ENCODE measurements at regions not wholly inside any gene's neighbourhood (a gene's known extent, or its start where the extent isn't known, plus 50 kb on each side); places are given as distances from the start of the nearest gene placed in this dataset.

DNA sequence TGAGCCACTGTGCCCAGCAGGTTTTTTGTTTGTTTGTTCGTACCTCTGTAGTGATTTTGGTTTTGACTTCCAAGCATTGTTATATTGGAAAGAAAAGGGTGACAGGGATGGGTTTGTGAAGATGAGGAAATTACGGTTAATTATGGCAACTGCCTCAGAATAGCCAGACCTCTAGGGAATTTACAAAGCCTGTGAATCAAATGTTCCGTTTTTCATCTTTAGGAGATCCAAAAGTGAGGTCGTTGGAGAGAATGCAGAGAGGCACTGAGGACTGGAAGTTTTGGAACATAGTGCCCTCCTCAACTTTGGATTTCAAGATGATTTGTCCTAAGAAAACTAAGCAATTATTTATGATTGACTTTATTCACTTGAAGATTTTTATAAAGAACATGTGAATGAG is 54.5 kb upstream of the EVL start:
- in situ Hi-C loops (cut with HindIII; ENCODE audit: extremely low pct_ligation_motif_present, low pct_unique_long_range_greater_than_20kb) = no loop called here
- no peak for FAIRE-seq
- no peaks in the 10 kb centered on the region for H3K4me1 ChIP-seq (ENCODE audit: insufficient read depth, low read length)
- H3K4me3 ChIP-seq (replicated peaks in 1 of 3; ENCODE audit: insufficient read depth in 1 of 3, low read depth in 2 of 3, low read length in 3 of 3) = no peak overlapping the region
- intact Hi-C loops (cut with micrococcal nuclease; ENCODE audit: unreplicated experiment) = loop anchor here (5.0 kb wide), 1 partner anchor 683 kb away; no protein-coding TSS in a partner anchor
- H2AFZ ChIP-seq (ENCODE audit: low read length) = no peak overlapping the region
- ChIA-PET POLR2A (no interaction called here), CTCF (ENCODE audit: low intra/inter-chr PET ratio, low total read pairs) (no interaction called here)
- no peak overlapping the region for H3K4me2 ChIP-seq (ENCODE audit: low read depth, low read length)
- H3K9me3 ChIP-seq (ENCODE audit: low read length) = no peaks in the 10 kb centered on the region
- no peaks in the 10 kb centered on the region for H4K20me1 ChIP-seq (ENCODE audit: insufficient read depth, low read length)
- H3K9ac ChIP-seq (ENCODE audit: insufficient read depth, low read depth, low read length) = no peak overlapping the region
- H3K27me3 ChIP-seq (ENCODE audit: control insufficient read depth in 1 of 2, insufficient read depth in 2 of 2, low read length in 2 of 2) = no peaks in the 10 kb centered on the region
- BruUV-seq (replicated peaks) = no TSS peak
- no peaks in the 10 kb centered on the region for H3K79me2 ChIP-seq (ENCODE audit: insufficient read depth, low read length)
- no peak for ATAC-seq
- no peak for DNase-seq (ENCODE audit: low spot score)
- no peaks in the 10 kb centered on the region for H3K36me3 ChIP-seq (replicated peaks in 1 of 2; ENCODE audit: control insufficient read depth in 1 of 2, insufficient read depth in 2 of 2, low read length in 2 of 2)
- WGBS (ENCODE audit: low lambda C conversion rate) = 90% methylated on average over 4 of the region's 4 CpGs
- no peak overlapping the region for H3K27ac ChIP-seq (ENCODE audit: extremely low read length, insufficient read depth, low read length)
- TF ChIP-seq, protein P1, sequence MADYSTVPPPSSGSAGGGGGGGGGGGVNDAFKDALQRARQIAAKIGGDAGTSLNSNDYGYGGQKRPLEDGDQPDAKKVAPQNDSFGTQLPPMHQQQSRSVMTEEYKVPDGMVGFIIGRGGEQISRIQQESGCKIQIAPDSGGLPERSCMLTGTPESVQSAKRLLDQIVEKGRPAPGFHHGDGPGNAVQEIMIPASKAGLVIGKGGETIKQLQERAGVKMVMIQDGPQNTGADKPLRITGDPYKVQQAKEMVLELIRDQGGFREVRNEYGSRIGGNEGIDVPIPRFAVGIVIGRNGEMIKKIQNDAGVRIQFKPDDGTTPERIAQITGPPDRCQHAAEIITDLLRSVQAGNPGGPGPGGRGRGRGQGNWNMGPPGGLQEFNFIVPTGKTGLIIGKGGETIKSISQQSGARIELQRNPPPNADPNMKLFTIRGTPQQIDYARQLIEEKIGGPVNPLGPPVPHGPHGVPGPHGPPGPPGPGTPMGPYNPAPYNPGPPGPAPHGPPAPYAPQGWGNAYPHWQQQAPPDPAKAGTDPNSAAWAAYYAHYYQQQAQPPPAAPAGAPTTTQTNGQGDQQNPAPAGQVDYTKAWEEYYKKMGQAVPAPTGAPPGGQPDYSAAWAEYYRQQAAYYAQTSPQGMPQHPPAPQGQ (CRISPR knock-in tag; IDR thresholded peaks at IDR 0.05; ENCODE audit: borderline replicate concordance) = no peak
- no peak for TF ChIP-seq KLF16 (CRISPR knock-in tag; IDR thresholded peaks at IDR 0.05)
- no peak for TF ChIP-seq GPN1 (CRISPR knock-in tag; IDR thresholded peaks at IDR 0.05; ENCODE audit: borderline replicate concordance)
- TF ChIP-seq, protein P2, sequence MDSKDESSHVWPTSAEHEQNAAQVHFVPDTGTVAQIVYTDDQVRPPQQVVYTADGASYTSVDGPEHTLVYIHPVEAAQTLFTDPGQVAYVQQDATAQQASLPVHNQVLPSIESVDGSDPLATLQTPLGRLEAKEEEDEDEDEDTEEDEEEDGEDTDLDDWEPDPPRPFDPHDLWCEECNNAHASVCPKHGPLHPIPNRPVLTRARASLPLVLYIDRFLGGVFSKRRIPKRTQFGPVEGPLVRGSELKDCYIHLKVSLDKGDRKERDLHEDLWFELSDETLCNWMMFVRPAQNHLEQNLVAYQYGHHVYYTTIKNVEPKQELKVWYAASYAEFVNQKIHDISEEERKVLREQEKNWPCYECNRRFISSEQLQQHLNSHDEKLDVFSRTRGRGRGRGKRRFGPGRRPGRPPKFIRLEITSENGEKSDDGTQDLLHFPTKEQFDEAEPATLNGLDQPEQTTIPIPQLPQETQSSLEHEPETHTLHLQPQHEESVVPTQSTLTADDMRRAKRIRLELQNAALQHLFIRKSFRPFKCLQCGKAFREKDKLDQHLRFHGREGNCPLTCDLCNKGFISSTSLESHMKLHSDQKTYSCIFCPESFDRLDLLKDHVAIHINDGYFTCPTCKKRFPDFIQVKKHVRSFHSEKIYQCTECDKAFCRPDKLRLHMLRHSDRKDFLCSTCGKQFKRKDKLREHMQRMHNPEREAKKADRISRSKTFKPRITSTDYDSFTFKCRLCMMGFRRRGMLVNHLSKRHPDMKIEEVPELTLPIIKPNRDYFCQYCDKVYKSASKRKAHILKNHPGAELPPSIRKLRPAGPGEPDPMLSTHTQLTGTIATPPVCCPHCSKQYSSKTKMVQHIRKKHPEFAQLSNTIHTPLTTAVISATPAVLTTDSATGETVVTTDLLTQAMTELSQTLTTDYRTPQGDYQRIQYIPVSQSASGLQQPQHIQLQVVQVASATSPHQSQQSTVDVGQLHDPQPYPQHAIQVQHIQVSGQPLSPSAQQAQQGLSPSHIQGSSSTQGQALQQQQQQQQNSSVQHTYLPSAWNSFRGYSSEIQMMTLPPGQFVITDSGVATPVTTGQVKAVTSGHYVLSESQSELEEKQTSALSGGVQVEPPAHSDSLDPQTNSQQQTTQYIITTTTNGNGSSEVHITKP (CRISPR knock-in tag; IDR thresholded peaks at IDR 0.05; ENCODE audit: low read depth) = no peak
- TF ChIP-seq, protein P3, sequence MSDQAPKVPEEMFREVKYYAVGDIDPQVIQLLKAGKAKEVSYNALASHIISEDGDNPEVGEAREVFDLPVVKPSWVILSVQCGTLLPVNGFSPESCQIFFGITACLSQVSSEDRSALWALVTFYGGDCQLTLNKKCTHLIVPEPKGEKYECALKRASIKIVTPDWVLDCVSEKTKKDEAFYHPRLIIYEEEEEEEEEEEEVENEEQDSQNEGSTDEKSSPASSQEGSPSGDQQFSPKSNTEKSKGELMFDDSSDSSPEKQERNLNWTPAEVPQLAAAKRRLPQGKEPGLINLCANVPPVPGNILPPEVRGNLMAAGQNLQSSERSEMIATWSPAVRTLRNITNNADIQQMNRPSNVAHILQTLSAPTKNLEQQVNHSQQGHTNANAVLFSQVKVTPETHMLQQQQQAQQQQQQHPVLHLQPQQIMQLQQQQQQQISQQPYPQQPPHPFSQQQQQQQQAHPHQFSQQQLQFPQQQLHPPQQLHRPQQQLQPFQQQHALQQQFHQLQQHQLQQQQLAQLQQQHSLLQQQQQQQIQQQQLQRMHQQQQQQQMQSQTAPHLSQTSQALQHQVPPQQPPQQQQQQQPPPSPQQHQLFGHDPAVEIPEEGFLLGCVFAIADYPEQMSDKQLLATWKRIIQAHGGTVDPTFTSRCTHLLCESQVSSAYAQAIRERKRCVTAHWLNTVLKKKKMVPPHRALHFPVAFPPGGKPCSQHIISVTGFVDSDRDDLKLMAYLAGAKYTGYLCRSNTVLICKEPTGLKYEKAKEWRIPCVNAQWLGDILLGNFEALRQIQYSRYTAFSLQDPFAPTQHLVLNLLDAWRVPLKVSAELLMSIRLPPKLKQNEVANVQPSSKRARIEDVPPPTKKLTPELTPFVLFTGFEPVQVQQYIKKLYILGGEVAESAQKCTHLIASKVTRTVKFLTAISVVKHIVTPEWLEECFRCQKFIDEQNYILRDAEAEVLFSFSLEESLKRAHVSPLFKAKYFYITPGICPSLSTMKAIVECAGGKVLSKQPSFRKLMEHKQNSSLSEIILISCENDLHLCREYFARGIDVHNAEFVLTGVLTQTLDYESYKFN (CRISPR knock-in tag; conservative IDR thresholded peaks at IDR 0.05) = no peak
- TF ChIP-seq ETV6 (CRISPR knock-in tag; conservative IDR thresholded peaks at IDR 0.05) = no peak
- TF ChIP-seq HOXA5 (CRISPR knock-in tag; IDR thresholded peaks at IDR 0.05) = no peak
- TF ChIP-seq ZNF335 (CRISPR knock-in tag; IDR thresholded peaks at IDR 0.05) = no peak
- TF ChIP-seq KDM5A (IDR thresholded peaks at IDR 0.05; ENCODE audit: borderline replicate concordance, low read length) = no peak
- no peak for TF ChIP-seq ATF2 (CRISPR knock-in tag; IDR thresholded peaks at IDR 0.05)
- TF ChIP-seq NCOA5 (CRISPR knock-in tag; IDR thresholded peaks at IDR 0.05) = no peak
- TF ChIP-seq SP5 (CRISPR knock-in tag; IDR thresholded peaks at IDR 0.05; ENCODE audit: borderline replicate concordance, low read depth) = no peak
- no peak for TF ChIP-seq PCBP2 (optimal IDR thresholded peaks at IDR 0.05; ENCODE audit: low read depth, low read length, poor library complexity, severe bottlenecking)
- TF ChIP-seq SMC3 (IDR thresholded peaks at IDR 0.05; ENCODE audit: low read length) = no peak
- TF ChIP-seq ZSCAN29 (CRISPR knock-in tag; conservative IDR thresholded peaks at IDR 0.05) = no peak
- no peak for TF ChIP-seq PITX1 (CRISPR knock-in tag; IDR thresholded peaks at IDR 0.05)
